K562 (cell line): ENCODE measurements at regions not wholly inside any gene's neighbourhood (a gene's known extent, or its start where the extent isn't known, plus 50 kb on each side); places are given as distances from the start of the nearest gene placed in this dataset.

Experiments used
- ATAC-seq: fragments of 200-7000 bp; cut with Tn5 transposase; 3 replicates; pipeline ENCODE4 v1.9.1; 2020; ENCODE audit warnings: moderate library complexity
- BruUV-seq: library from RNA; stranded (reverse); fragments of 400-500 nt; replicated peaks from 2 replicates; lab custom pipeline; 2021; lab: Mats Ljungman, UMichigan
- CTCF ChIA-PET: fragments of 300-600 bp; formaldehyde crosslinking; extraction: SDS; loops from one replicate; lab custom pipeline; 2021; ENCODE audit warnings: low intra/inter-chr PET ratio; lab: Yijun Ruan, JAX
- POLR2A ChIA-PET: fragments of 300-600, 350-650 bp; sonication (Branson Sonifier 250); formaldehyde crosslinking; extraction: SDS; loops from one replicate; lab custom pipeline; 2021; ENCODE audit warnings: antibody characterized with exemption, inconsistent platforms; lab: Yijun Ruan, JAX
- DNase-seq, 4 experiments: peaks; one replicate each; pipeline versions ENCODE4 v3.0.0 to v3.0.0-alpha.2; 2011 to 2018; ENCODE audit warnings: low spot score in 3 of 4, mixed read lengths in 3 of 4; ENCODE audit errors: extremely low read depth in 1 of 4
- FAIRE-seq: peaks from 2 replicates; lab custom pipeline; 2011; peaks lifted over from hg19 to GRCh38; lab: Jason Lieb, UNC
- H2AFZ ChIP-seq: 2 replicates; pipeline ENCODE4 v1.6.0; 2011; ENCODE audit warnings: low read depth, low read length, control low read depth, inconsistent platforms
- H3K27ac ChIP-seq: fragments of 200-600 bp; 3 replicates; pipeline ENCODE4 v1.8.0; 2011; ENCODE audit warnings: low read depth, mild to moderate bottlenecking, control low read depth, inconsistent platforms, low read length, moderate library complexity, mixed read lengths; ENCODE audit errors: extremely low read depth
- H3K27me3 ChIP-seq, 2 experiments: fragments of 300-600 bp in 1 of 2; 2 replicates in 1 of 2; 3 replicates in 1 of 2; pipeline versions ENCODE4 v1.6.0 to v1.8.0; 2011; ENCODE audit warnings: inconsistent platforms in 2 of 2, low read length in 2 of 2, mild to moderate bottlenecking in 1 of 2, mixed read lengths in 1 of 2, moderate library complexity in 1 of 2; ENCODE audit not compliant: control insufficient read depth in 2 of 2, insufficient read depth in 2 of 2
- H3K36me3 ChIP-seq: fragments of 300-600 bp; 3 replicates; pipeline ENCODE4 v1.8.0; 2011; ENCODE audit warnings: mild to moderate bottlenecking, low read length, inconsistent platforms; ENCODE audit not compliant: control insufficient read depth, insufficient read depth
- H3K4me1 ChIP-seq, 2 experiments: fragments of 200-600 bp in 1 of 2; replicated peaks in 1 of 2; 2 replicates in 1 of 2; 3 replicates in 1 of 2; pipeline versions ENCODE4 v1.5.1 to v1.8.0; 2011; ENCODE audit warnings: inconsistent platforms in 2 of 2, low read length in 2 of 2, mild to moderate bottlenecking in 1 of 2, mixed read lengths in 1 of 2, moderate library complexity in 1 of 2; ENCODE audit not compliant: control insufficient read depth in 2 of 2, insufficient read depth in 2 of 2
- H3K4me2 ChIP-seq: 2 replicates; pipeline ENCODE4 v1.6.1; 2011; ENCODE audit warnings: low read length, control low read depth, inconsistent platforms, mixed read lengths; ENCODE audit not compliant: insufficient read depth
- H3K4me3 ChIP-seq: fragments of 200-600 bp; sonication (generic), shearing (Covaris generic); 2 replicates; pipeline ENCODE4 v1.5.1; 2016; ENCODE audit warnings: control low read depth, inconsistent platforms
- H3K79me2 ChIP-seq: fragments of 200-600 bp; 3 replicates; pipeline ENCODE4 v1.8.0; 2011; ENCODE audit warnings: low read length, inconsistent platforms; ENCODE audit not compliant: control insufficient read depth, insufficient read depth
- H3K9ac ChIP-seq, 2 experiments: 2 replicates each; pipeline versions ENCODE4 v1.6.0 to v1.6.1; 2011; ENCODE audit warnings: low read depth in 2 of 2, low read length in 2 of 2, control low read depth in 1 of 2, inconsistent platforms in 1 of 2, mild to moderate bottlenecking in 1 of 2, mixed read lengths in 1 of 2; ENCODE audit not compliant: insufficient read depth in 1 of 2
- H3K9me1 ChIP-seq: one replicate; pipeline ENCODE4 v1.6.0; 2011; ENCODE audit warnings: inconsistent platforms, mild to moderate bottlenecking, low read length, moderate library complexity; ENCODE audit not compliant: control insufficient read depth, insufficient read depth
- H3K9me3 ChIP-seq: replicated peaks from 2 replicates; pipeline ENCODE4 v1.5.1; 2011; ENCODE audit warnings: low read depth, low read length, inconsistent platforms; ENCODE audit not compliant: control insufficient read depth, insufficient read depth
- H4K20me1 ChIP-seq: replicated peaks from 2 replicates; pipeline ENCODE4 v1.6.1; 2011; ENCODE audit warnings: low read length, inconsistent platforms, mixed read lengths; ENCODE audit not compliant: control insufficient read depth, insufficient read depth
- BDP1 ChIP-seq: IDR thresholded peaks from 3 replicates; pipeline ENCODE4 v1.6.1; 2011; ENCODE audit not compliant: insufficient read length, insufficient read depth
- CHD4 ChIP-seq: fragments of 200-600 bp; sonication (generic); IDR thresholded peaks from 3 replicates; pipeline ENCODE4 v1.6.1; 2012; ENCODE audit warnings: low read depth, mild to moderate bottlenecking, mixed read lengths, low read length, inconsistent platforms; ENCODE audit not compliant: insufficient read depth, insufficient replicate concordance, poor library complexity, severe bottlenecking
- EP300 ChIP-seq: IDR thresholded peaks from 2 replicates; pipeline ENCODE4 v1.6.1; 2012; ENCODE audit warnings: low read length, improper control_type of control experiment
- GATA2 ChIP-seq: sonication (generic); formaldehyde crosslinking; IDR thresholded peaks from 2 replicates; pipeline ENCODE4 v1.4.0; 2020; ENCODE audit warnings: mild to moderate bottlenecking, missing genetic modification reagents
- MEF2D ChIP-seq: conservative IDR thresholded peaks from 2 replicates; pipeline ENCODE4 v1.6.1; 2016; ENCODE audit warnings: low read depth, missing genetic modification characterization, missing compliant biosample characterization
- NRF1 ChIP-seq, 2 experiments: fragments of 450-650 bp; IDR thresholded peaks in 1 of 2; conservative IDR thresholded peaks in 1 of 2; 2 replicates each; pipeline ENCODE4 v1.6.1; 2014; ENCODE audit warnings: mild to moderate bottlenecking in 2 of 2
- PPARD ChIP-seq: fragments of 250-450 bp; sonication (Bioruptor Pico); IDR thresholded peaks from 2 replicates; pipeline ENCODE4 v1.8.0; 2022; ENCODE audit warnings: inconsistent platforms, mild to moderate bottlenecking, moderate library complexity
- SRF ChIP-seq, 2 experiments: fragments of 250-450, 450-650 bp in 1 of 2; sonication (Bioruptor Pico) in 1 of 2; sonication (generic) in 1 of 2; formaldehyde crosslinking; IDR thresholded peaks; 2 replicates each; pipeline versions ENCODE4 v1.5.0 to v1.5.1; 2020 to 2022; ENCODE audit warnings: mild to moderate bottlenecking in 1 of 2, missing genetic modification reagents in 1 of 2
- THRAP3 ChIP-seq: fragments of 450-650 bp; IDR thresholded peaks from 2 replicates; pipeline ENCODE4 v1.6.1; 2016; ENCODE audit warnings: mild to moderate bottlenecking, inconsistent platforms, borderline replicate concordance
- ZFP30 ChIP-seq: fragments of 250-450 bp; sonication (Bioruptor Pico); IDR thresholded peaks from 2 replicates; pipeline ENCODE4 v1.8.0; 2022; ENCODE audit warnings: moderate library complexity, mild to moderate bottlenecking, inconsistent platforms, borderline replicate concordance
- ZKSCAN8 ChIP-seq: fragments of 200-800 bp; sonication (Bioruptor generic); IDR thresholded peaks from 2 replicates; pipeline ENCODE4 v1.6.1; 2016; ENCODE audit warnings: missing genetic modification characterization, missing compliant biosample characterization
- ZNF184 ChIP-seq: sonication (generic); formaldehyde crosslinking; IDR thresholded peaks from 2 replicates; pipeline ENCODE4 v1.5.0; 2020; ENCODE audit warnings: missing genetic modification reagents
- ZNF23 ChIP-seq: fragments of 250-450 bp; sonication (Bioruptor Pico); IDR thresholded peaks from 2 replicates; pipeline ENCODE4 v1.4.0; 2020; ENCODE audit warnings: mild to moderate bottlenecking
- ZNF24 ChIP-seq: fragments of 450-650 bp; IDR thresholded peaks from 2 replicates; pipeline ENCODE4 v1.6.1; 2016
- ZNF316 ChIP-seq: fragments of 450-650 bp; IDR thresholded peaks from 2 replicates; pipeline ENCODE4 v1.6.1; 2016
- ZNF551 ChIP-seq: fragments of 250-450 bp; sonication (Bioruptor Pico); IDR thresholded peaks from 2 replicates; pipeline ENCODE4 v1.5.0; 2021; ENCODE audit warnings: mild to moderate bottlenecking, moderate library complexity
- ZNF696 ChIP-seq: fragments of 250-450 bp; sonication (Bioruptor Pico); conservative IDR thresholded peaks from 2 replicates; pipeline ENCODE4 v1.4.0; 2020; ENCODE audit warnings: mild to moderate bottlenecking, moderate library complexity
- ZNF76 ChIP-seq: fragments of 250-450 bp; sonication (Bioruptor Pico); IDR thresholded peaks from 2 replicates; pipeline ENCODE4 v1.4.0; 2020; ENCODE audit warnings: mild to moderate bottlenecking, moderate library complexity, borderline replicate concordance
- ZNF780A ChIP-seq: fragments of 250-450 bp; sonication (Bioruptor Pico); IDR thresholded peaks from 2 replicates; pipeline ENCODE4 v1.5.0; 2021; ENCODE audit warnings: mild to moderate bottlenecking
- WGBS: fragments of 100-300 bp; shearing (Covaris generic); methylation state at CpG from one replicate; pipeline ENCODE4 v1.1.6; 2016; ENCODE audit warnings: low coverage, mixed read lengths; ENCODE audit not compliant: insufficient coverage; ENCODE audit errors: missing lambda C conversion rate; 5-methylcytosine and 5-hydroxymethylcytosine counted together
- in situ Hi-C: fragments of 300-500 bp; cut with MboI; formaldehyde crosslinking; loops from 4 replicates; pipeline ENCODE4 v1.15.0; 2018; ENCODE audit warnings: inconsistent platforms, mixed read lengths
- intact Hi-C: fragments of 100-400 bp; cut with micrococcal nuclease; formaldehyde crosslinking; loops from 2 replicates; pipeline ENCODE4 v1.14.2; 2022
- TF ChIP-seq, protein P1 (sequence below): fragments of 250-450 bp; sonication (Bioruptor Pico); IDR thresholded peaks from 2 replicates; pipeline ENCODE4 v1.5.0; 2020; ENCODE audit warnings: mild to moderate bottlenecking, borderline replicate concordance

DNA sequence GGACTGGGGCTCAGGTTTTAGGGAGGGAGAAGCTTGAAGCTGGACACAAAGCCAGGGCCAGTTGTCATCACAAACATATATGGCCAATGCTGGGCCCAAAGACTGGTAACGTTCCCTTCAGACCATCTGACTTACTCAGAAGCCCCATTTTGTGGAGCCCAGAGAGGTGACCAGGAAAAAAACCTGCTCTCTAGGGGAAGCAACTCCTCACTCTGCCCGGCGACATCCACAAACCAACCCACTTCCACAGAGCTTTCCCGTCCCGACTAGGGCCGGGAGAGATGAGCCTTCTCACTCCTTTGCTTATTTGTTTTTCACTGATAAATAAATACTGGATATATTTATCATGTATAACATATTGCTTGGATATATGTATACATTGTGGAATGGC is 180.9 kb upstream of the RTL1 start:
- 0% methylated on average over 6 of the region's 6 CpGs for WGBS
- CTCF ChIA-PET = no interaction called here
- BruUV-seq = no TSS peak

More for the DNA sequence above, 180.9 kb upstream of the RTL1 start:
- POLR2A ChIA-PET = no interaction called here
- DNase-seq = no peak
- in situ Hi-C loops (loop anchor here (10.0 kb wide), 1 partner anchor 170 kb away; no protein-coding TSS in a partner anchor), intact Hi-C loops (loop anchor here (10.0 kb wide), 2 partner anchors 150 to 180 kb away; partner anchors contain the start of gene RTL1)
- H3K9me3 ChIP-seq = no peaks in the 10 kb centered on the region
- H3K36me3 ChIP-seq = no peaks in the 10 kb centered on the region
- no peak overlapping the region for H3K9ac ChIP-seq
- TF ChIP-seq ZNF24 (no peak), BDP1 (no peak), SRF (CRISPR knock-in tag; IDR thresholded peaks at IDR 0.05) (no peak), PPARD (CRISPR knock-in tag) (no peak), CHD4 (no peak), ZNF23 (CRISPR knock-in tag) (no peak), NRF1 (conservative IDR thresholded peaks at IDR 0.05 in 1 of 2, IDR thresholded peaks at IDR 0.05 in 1 of 2) (no peak), ZNF76 (CRISPR knock-in tag) (no peak), ZNF780A (no peak), ZNF316 (no peak), ZFP30 (CRISPR knock-in tag) (no peak), MEF2D (tag) (no peak), ZNF184 (CRISPR knock-in tag) (no peak), ZKSCAN8 (CRISPR knock-in tag) (no peak), ZNF551 (CRISPR knock-in tag) (no peak), GATA2 (CRISPR knock-in tag) (no peak), EP300 (no peak), ZNF696 (CRISPR knock-in tag) (no peak), THRAP3 (no peak)
- TF ChIP-seq, protein P1, sequence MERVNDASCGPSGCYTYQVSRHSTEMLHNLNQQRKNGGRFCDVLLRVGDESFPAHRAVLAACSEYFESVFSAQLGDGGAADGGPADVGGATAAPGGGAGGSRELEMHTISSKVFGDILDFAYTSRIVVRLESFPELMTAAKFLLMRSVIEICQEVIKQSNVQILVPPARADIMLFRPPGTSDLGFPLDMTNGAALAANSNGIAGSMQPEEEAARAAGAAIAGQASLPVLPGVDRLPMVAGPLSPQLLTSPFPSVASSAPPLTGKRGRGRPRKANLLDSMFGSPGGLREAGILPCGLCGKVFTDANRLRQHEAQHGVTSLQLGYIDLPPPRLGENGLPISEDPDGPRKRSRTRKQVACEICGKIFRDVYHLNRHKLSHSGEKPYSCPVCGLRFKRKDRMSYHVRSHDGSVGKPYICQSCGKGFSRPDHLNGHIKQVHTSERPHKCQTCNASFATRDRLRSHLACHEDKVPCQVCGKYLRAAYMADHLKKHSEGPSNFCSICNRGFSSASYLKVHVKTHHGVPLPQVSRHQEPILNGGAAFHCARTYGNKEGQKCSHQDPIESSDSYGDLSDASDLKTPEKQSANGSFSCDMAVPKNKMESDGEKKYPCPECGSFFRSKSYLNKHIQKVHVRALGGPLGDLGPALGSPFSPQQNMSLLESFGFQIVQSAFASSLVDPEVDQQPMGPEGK (CRISPR knock-in tag) = no peak
- no peaks in the 10 kb centered on the region for H3K9me1 ChIP-seq
- H3K4me3 ChIP-seq = no peak overlapping the region
- H3K4me2 ChIP-seq = no peak overlapping the region
- no peaks in the 10 kb centered on the region for H3K4me1 ChIP-seq
- no peak for FAIRE-seq
- H2AFZ ChIP-seq = no peak overlapping the region
- ATAC-seq = no peak
- no peaks in the 10 kb centered on the region for H3K79me2 ChIP-seq
- peaks cover 0 to 43% of the 10 kb centered on the region in 2 experiments; a peak in 2 of 5 replicates for H3K27me3 ChIP-seq
- no peaks in the 10 kb centered on the region for H4K20me1 ChIP-seq
- no peak overlapping the region for H3K27ac ChIP-seq
